ENCODE measurements at regions not wholly inside any gene's neighbourhood (a gene's known extent, or its start where the extent isn't known, plus 50 kb on each side); places are given as distances from the start of the nearest gene placed in this dataset.

- Mint-ChIP-seq H3K27ac (ENCODE audit: unreplicated experiment) (no peak overlapping the region), H3K4me3 (ENCODE audit: unreplicated experiment) (no peak overlapping the region), H3K9me3 (ENCODE audit: unreplicated experiment) (no peaks in the 10 kb centered on the region), H3K36me3 (ENCODE audit: low read depth, unreplicated experiment) (no peaks in the 10 kb centered on the region), H3K27me3 (ENCODE audit: low read depth, unreplicated experiment) (peaks cover 45% of the 10 kb centered on the region), H3K4me1 (ENCODE audit: low read depth, unreplicated experiment) (peaks cover 8% of the 10 kb centered on the region)
- Histone ChIP-seq H3K4me2 (ENCODE audit: low read length) (no peak overlapping the region), H3K27ac (ENCODE audit: low read depth, low read length) (no peak overlapping the region), H3K9ac (ENCODE audit: low read length) (no peak overlapping the region), H3K27me3 (ENCODE audit: insufficient read depth, low read length) (peaks cover 7% of the 10 kb centered on the region), H3K9me3 (ENCODE audit: insufficient read depth, low read depth, low read length) (no peaks in the 10 kb centered on the region), H3K36me3 (ENCODE audit: insufficient read depth, low read length) (no peaks in the 10 kb centered on the region), H4K20me1 (ENCODE audit: insufficient read depth, low read length) (no peaks in the 10 kb centered on the region), H3K4me1 (ENCODE audit: insufficient read depth, low read length) (no peaks in the 10 kb centered on the region), H2AFZ (ENCODE audit: low read depth, low read length) (no peak overlapping the region), H3K79me2 (ENCODE audit: insufficient read depth, low read length) (no peaks in the 10 kb centered on the region), H3K4me3 (ENCODE audit: insufficient read depth, low read depth, low read length) (no peak overlapping the region)
- DNase-seq (ENCODE audit: low read depth), result no peak
- TF ChIP-seq, protein P1, sequence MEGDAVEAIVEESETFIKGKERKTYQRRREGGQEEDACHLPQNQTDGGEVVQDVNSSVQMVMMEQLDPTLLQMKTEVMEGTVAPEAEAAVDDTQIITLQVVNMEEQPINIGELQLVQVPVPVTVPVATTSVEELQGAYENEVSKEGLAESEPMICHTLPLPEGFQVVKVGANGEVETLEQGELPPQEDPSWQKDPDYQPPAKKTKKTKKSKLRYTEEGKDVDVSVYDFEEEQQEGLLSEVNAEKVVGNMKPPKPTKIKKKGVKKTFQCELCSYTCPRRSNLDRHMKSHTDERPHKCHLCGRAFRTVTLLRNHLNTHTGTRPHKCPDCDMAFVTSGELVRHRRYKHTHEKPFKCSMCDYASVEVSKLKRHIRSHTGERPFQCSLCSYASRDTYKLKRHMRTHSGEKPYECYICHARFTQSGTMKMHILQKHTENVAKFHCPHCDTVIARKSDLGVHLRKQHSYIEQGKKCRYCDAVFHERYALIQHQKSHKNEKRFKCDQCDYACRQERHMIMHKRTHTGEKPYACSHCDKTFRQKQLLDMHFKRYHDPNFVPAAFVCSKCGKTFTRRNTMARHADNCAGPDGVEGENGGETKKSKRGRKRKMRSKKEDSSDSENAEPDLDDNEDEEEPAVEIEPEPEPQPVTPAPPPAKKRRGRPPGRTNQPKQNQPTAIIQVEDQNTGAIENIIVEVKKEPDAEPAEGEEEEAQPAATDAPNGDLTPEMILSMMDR (IDR thresholded peaks at IDR 0.05; ENCODE audit: insufficient read depth, low read depth, low read length), result no peak
- no peak for TF ChIP-seq EZH2 (IDR thresholded peaks at IDR 0.05; ENCODE audit: insufficient read depth, low read length)
- no peak for FAIRE-seq
These were observed 69.8 kb upstream of the ANKRD34C start for GRCh38 chr15:79212589-79213157.

- Mint-ChIP-seq H3K36me3 (ENCODE audit: low read depth, unreplicated experiment) (no peaks in the 10 kb centered on the region), H3K27ac (ENCODE audit: unreplicated experiment) (no peak overlapping the region), H3K4me1 (ENCODE audit: low read depth, unreplicated experiment) (peaks cover 8% of the 10 kb centered on the region), H3K4me3 (ENCODE audit: unreplicated experiment) (no peak overlapping the region), H3K27me3 (ENCODE audit: low read depth, unreplicated experiment) (peaks cover 44% of the 10 kb centered on the region), H3K9me3 (ENCODE audit: unreplicated experiment) (no peaks in the 10 kb centered on the region)
- FAIRE-seq, result no peak
- H4K20me1 ChIP-seq (ENCODE audit: insufficient read depth, low read length), result no peaks in the 10 kb centered on the region
- H3K9me3 ChIP-seq (ENCODE audit: insufficient read depth, low read depth, low read length), result no peaks in the 10 kb centered on the region
- TF ChIP-seq EZH2 (IDR thresholded peaks at IDR 0.05; ENCODE audit: insufficient read depth, low read length), result no peak
- no peak overlapping the region for H3K27ac ChIP-seq (ENCODE audit: low read depth, low read length)
- no peaks in the 10 kb centered on the region for H3K79me2 ChIP-seq (ENCODE audit: insufficient read depth, low read length)
- H3K27me3 ChIP-seq (ENCODE audit: insufficient read depth, low read length), result peaks cover 7% of the 10 kb centered on the region
- no peaks in the 10 kb centered on the region for H3K36me3 ChIP-seq (ENCODE audit: insufficient read depth, low read length)
- no peak overlapping the region for H3K9ac ChIP-seq (ENCODE audit: low read length)
- H2AFZ ChIP-seq (ENCODE audit: low read depth, low read length), result no peak overlapping the region
- no peak overlapping the region for H3K4me2 ChIP-seq (ENCODE audit: low read length)
- H3K4me1 ChIP-seq (ENCODE audit: insufficient read depth, low read length), result no peaks in the 10 kb centered on the region
- DNase-seq (ENCODE audit: low read depth), result no peak
- H3K4me3 ChIP-seq (ENCODE audit: insufficient read depth, low read depth, low read length), result no peak overlapping the region
These were observed 71.0 kb upstream of the ANKRD34C start for GRCh38 chr15:79211481-79211880.

DNA sequence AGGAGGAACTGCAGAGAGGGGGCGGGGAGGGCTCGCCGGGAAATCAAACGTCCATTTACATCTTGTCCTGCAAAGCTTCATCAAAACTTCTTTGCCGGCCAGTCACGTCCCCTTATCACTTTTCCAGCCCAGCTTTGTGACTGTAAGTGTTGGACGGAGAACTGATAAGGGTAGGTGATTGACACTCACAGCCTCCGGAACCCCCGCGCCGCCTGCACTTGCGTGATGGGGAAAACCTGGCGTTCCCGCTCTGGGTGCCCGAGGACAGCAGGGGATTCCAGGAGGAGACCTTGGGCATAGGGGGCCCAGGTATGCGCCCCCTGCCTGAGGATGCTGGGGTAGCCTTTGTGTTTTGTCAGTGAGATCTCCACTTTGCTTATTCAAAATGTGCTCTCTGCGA lies 72.8 kb upstream of the ANKRD34C start:
- Histone ChIP-seq H3K27me3 (ENCODE audit: insufficient read depth, low read length) (peaks cover 7% of the 10 kb centered on the region), H3K79me2 (ENCODE audit: insufficient read depth, low read length) (no peaks in the 10 kb centered on the region), H3K4me1 (ENCODE audit: insufficient read depth, low read length) (no peaks in the 10 kb centered on the region), H3K9ac (ENCODE audit: low read length) (no peak overlapping the region), H2AFZ (ENCODE audit: low read depth, low read length) (no peak overlapping the region), H3K27ac (ENCODE audit: low read depth, low read length) (no peak overlapping the region), H3K4me2 (ENCODE audit: low read length) (no peak overlapping the region), H3K36me3 (ENCODE audit: insufficient read depth, low read length) (no peaks in the 10 kb centered on the region), H3K9me3 (ENCODE audit: insufficient read depth, low read depth, low read length) (no peaks in the 10 kb centered on the region), H3K4me3 (ENCODE audit: insufficient read depth, low read depth, low read length) (no peak overlapping the region), H4K20me1 (ENCODE audit: insufficient read depth, low read length) (no peaks in the 10 kb centered on the region)
- H3K36me3 Mint-ChIP-seq (ENCODE audit: low read depth, unreplicated experiment), result no peaks in the 10 kb centered on the region
- FAIRE-seq (no peak), DNase-seq (ENCODE audit: low read depth) (no peak)
- H3K9me3 Mint-ChIP-seq (ENCODE audit: unreplicated experiment), result no peaks in the 10 kb centered on the region
- no peak overlapping the region for H3K4me3 Mint-ChIP-seq (ENCODE audit: unreplicated experiment)
- H3K4me1 Mint-ChIP-seq (ENCODE audit: low read depth, unreplicated experiment), result peaks cover 4% of the 10 kb centered on the region
- peaks cover 58% of the 10 kb centered on the region for H3K27me3 Mint-ChIP-seq (ENCODE audit: low read depth, unreplicated experiment)
- TF ChIP-seq, protein P1 (IDR thresholded peaks at IDR 0.05; ENCODE audit: insufficient read depth, low read depth, low read length), result no peak
- no peak for TF ChIP-seq EZH2 (IDR thresholded peaks at IDR 0.05; ENCODE audit: insufficient read depth, low read length)
- H3K27ac Mint-ChIP-seq (ENCODE audit: unreplicated experiment), result no peak overlapping the region

Data from astrocyte (in vitro differentiated cells and primary cell).